AG04450 (cell line): ENCODE measurements at regions not wholly inside any gene's neighbourhood (a gene's known extent, or its start where the extent isn't known, plus 50 kb on each side); places are given as distances from the start of the nearest gene placed in this dataset.

Experiments
- CTCF ChIA-PET: fragments of 300-600, 350-600 bp; formaldehyde crosslinking; extraction: SDS; loops from one replicate; lab custom pipeline; 2022; ENCODE audit warnings: antibody characterized with exemption, inconsistent platforms; lab: Charles Lee
- POLR2A ChIA-PET: fragments of 350-600 bp; formaldehyde crosslinking; extraction: SDS; loops from one replicate; lab custom pipeline; 2021; ENCODE audit warnings: antibody characterized with exemption, inconsistent platforms; lab: Yijun Ruan, JAX
- DNase-seq: peaks from one replicate; pipeline ENCODE4 v3.0.0-alpha.2; 2011; ENCODE audit warnings: low read depth, low spot score
- H3K27ac ChIP-seq: one replicate; pipeline ENCODE4 v1.5.1; 2012; ENCODE audit warnings: low read depth, low read length, control low read depth
- H3K27me3 ChIP-seq: one replicate; pipeline ENCODE4 v1.6.0; 2012; ENCODE audit warnings: low read length; ENCODE audit not compliant: control insufficient read depth, insufficient read depth
- H3K4me3 ChIP-seq: 2 replicates; pipeline ENCODE4 v1.5.1; 2011; ENCODE audit warnings: mild to moderate bottlenecking, low read depth, low read length, control low read depth
- H3K9me3 ChIP-seq: 2 replicates; pipeline ENCODE4 v1.5.1; 2012; ENCODE audit warnings: low read length; ENCODE audit not compliant: control insufficient read depth, insufficient read depth
- CTCF ChIP-seq: IDR thresholded peaks from 2 replicates; pipeline ENCODE4 v1.5.1; 2011; ENCODE audit warnings: low read depth, low read length, control low read depth, inconsistent platforms

GRCh38 chr6:82832811-82833210, 232.8 kb downstream of the UBE3D start:
- Histone ChIP-seq H3K27me3 (peaks cover 2% of the 10 kb centered on the region), H3K9me3 (no peaks in the 10 kb centered on the region), H3K27ac (no peak overlapping the region), H3K4me3 (no peak overlapping the region)
- DNase-seq: no peak
- CTCF ChIA-PET: no interaction called here
- TF ChIP-seq CTCF: no peak
- POLR2A ChIA-PET: no interaction called here

GRCh38 chr6:82833481-82833880, 232.2 kb downstream of the UBE3D start:
- TF ChIP-seq CTCF: no peak
- no peaks in the 10 kb centered on the region for H3K9me3 ChIP-seq
- POLR2A ChIA-PET: no interaction called here
- no peak overlapping the region for H3K27ac ChIP-seq
- no peak overlapping the region for H3K4me3 ChIP-seq
- peaks cover 2% of the 10 kb centered on the region for H3K27me3 ChIP-seq
- DNase-seq: no peak
- CTCF ChIA-PET: no interaction called here

GRCh38 chr6:82836022-82836575, 229.5 kb downstream of the UBE3D start:
- POLR2A ChIA-PET: no interaction called here
- DNase-seq: no peak

GRCh38 chr6:82840571-82840970, 225.1 kb downstream of the UBE3D start:
- no peak for DNase-seq
- Histone ChIP-seq H3K27me3 (no peaks in the 10 kb centered on the region), H3K4me3 (no peak overlapping the region), H3K27ac (no peak overlapping the region), H3K9me3 (no peaks in the 10 kb centered on the region)
- ChIA-PET CTCF (no interaction called here), POLR2A (no interaction called here)
- TF ChIP-seq CTCF: no peak

More at GRCh38 chr6:82836022-82836575, 229.5 kb downstream of the UBE3D start:
- Histone ChIP-seq H3K27me3 (peaks cover 2% of the 10 kb centered on the region), H3K4me3 (no peak overlapping the region), H3K27ac (no peak overlapping the region), H3K9me3 (no peaks in the 10 kb centered on the region)
- no peak for TF ChIP-seq CTCF
- CTCF ChIA-PET: interaction anchor here (0.7 to 1.0 kb wide), 3 partner anchors 31 to 675 kb away, joined by 3 to 11 read pairs (median 3); no protein-coding TSS in a partner anchor

GRCh38 chr6:82841309-82841708, 224.3 kb downstream of the UBE3D start:
- POLR2A ChIA-PET: no interaction called here
- CTCF ChIA-PET: no interaction called here
- H3K9me3 ChIP-seq: no peaks in the 10 kb centered on the region

More at GRCh38 chr6:82841309-82841708, 224.3 kb downstream of the UBE3D start:
- no peak for TF ChIP-seq CTCF
- Histone ChIP-seq H3K4me3 (no peak overlapping the region), H3K27me3 (no peaks in the 10 kb centered on the region), H3K27ac (no peak overlapping the region)
- DNase-seq: no peak
